ENCODE measurements at regions not wholly inside any gene's neighbourhood (a gene's known extent, or its start where the extent isn't known, plus 50 kb on each side); places are given as distances from the start of the nearest gene placed in this dataset.

DNA sequence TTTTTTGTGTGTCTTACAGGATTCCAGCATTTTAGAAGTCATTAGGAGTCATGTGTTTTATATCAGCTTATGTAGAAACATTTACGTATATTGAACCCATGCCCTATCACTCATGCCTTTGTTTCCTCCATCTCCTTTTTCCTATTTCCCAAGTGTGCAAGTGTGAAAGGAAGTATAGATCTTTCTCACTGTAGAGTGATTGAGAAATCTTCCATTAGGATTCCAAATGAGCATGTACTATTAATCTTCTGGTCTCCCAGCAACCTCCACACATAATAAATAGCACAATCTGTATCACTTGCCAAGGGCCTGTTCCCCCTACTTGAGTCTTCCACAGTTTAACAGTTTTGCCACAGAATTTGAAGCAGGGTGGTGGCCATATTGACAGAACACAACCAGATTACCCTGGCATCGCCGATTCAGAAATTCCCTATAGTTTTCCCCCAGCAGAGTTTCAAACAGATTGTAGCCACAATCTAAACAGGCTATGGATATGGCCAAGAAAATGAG lies 1052.8 kb downstream of the TTLL7 start:
- no peaks in the 10 kb centered on the region for H3K9me3 ChIP-seq (ENCODE audit: low read depth, low read length)
- DNase-seq (ENCODE audit: low read depth, low spot score): no peak
- H3K27ac ChIP-seq: no peak overlapping the region

DNA sequence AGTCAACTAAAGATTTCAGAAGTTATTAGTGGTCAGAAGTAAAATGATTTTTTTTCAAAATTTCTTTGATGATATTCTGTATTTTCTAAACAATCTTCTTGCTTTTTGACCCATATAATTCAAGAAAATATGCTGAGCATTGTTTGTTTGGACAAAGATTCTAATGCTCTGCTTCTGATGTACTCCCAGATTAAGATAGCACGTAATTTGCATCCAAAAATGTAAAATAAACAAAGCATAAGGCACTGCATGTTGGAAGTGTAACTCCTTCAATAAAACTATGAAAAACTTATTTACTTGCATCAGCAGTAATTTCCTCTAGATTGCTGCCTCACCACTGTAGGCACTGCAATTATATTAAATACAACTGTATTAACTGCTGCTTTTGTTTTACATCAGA lies 1054.1 kb downstream of the TTLL7 start:
- no peaks in the 10 kb centered on the region for H3K9me3 ChIP-seq (ENCODE audit: low read depth, low read length)
- H3K9ac ChIP-seq (ENCODE audit: insufficient read length): no peak overlapping the region
- no peak overlapping the region for H3K4me3 ChIP-seq
- H3K36me3 ChIP-seq (ENCODE audit: insufficient read depth, low read length): no peaks in the 10 kb centered on the region
- DNase-seq (ENCODE audit: low read depth, low spot score): no peak
- H3K27ac ChIP-seq: no peak overlapping the region
- TF ChIP-seq EZH2 (IDR thresholded peaks at IDR 0.05) (no peak), POLR2AphosphoS5 (IDR thresholded peaks at IDR 0.05; ENCODE audit: borderline replicate concordance, low read depth, low read length) (no peak), FOXP2 (optimal IDR thresholded peaks at IDR 0.05; ENCODE audit: control extremely low read depth, extremely low read length, insufficient read depth) (no peak)

More for the DNA sequence above, 1052.8 kb downstream of the TTLL7 start:
- Histone ChIP-seq H3K9ac (ENCODE audit: insufficient read length) (no peak overlapping the region), H3K4me3 (no peak overlapping the region), H3K36me3 (ENCODE audit: insufficient read depth, low read length) (no peaks in the 10 kb centered on the region)
- TF ChIP-seq FOXP2 (optimal IDR thresholded peaks at IDR 0.05; ENCODE audit: control extremely low read depth, extremely low read length, insufficient read depth): no peak
- TF ChIP-seq POLR2AphosphoS5 (IDR thresholded peaks at IDR 0.05; ENCODE audit: borderline replicate concordance, low read depth, low read length): no peak
- no peak for TF ChIP-seq EZH2 (IDR thresholded peaks at IDR 0.05)

GRCh38 chr1:82934074-82934473 lies 1064.9 kb downstream of the TTLL7 start:
- no peak overlapping the region for H3K27ac ChIP-seq
- H3K9me3 ChIP-seq (ENCODE audit: low read depth, low read length): no peaks in the 10 kb centered on the region
- no peaks in the 10 kb centered on the region for H3K36me3 ChIP-seq (ENCODE audit: insufficient read depth, low read length)
- H3K4me3 ChIP-seq: no peak overlapping the region
- no peak for TF ChIP-seq POLR2AphosphoS5 (IDR thresholded peaks at IDR 0.05; ENCODE audit: borderline replicate concordance, low read depth, low read length)
- no peak for TF ChIP-seq EZH2 (IDR thresholded peaks at IDR 0.05)
- no peak for TF ChIP-seq FOXP2 (optimal IDR thresholded peaks at IDR 0.05; ENCODE audit: control extremely low read depth, extremely low read length, insufficient read depth)
- H3K9ac ChIP-seq (ENCODE audit: insufficient read length): no peak overlapping the region
- DNase-seq (ENCODE audit: low read depth, low spot score): no peak

GRCh38 chr1:82932727-82933126 lies 1066.2 kb downstream of the TTLL7 start:
- no peak for DNase-seq (ENCODE audit: low read depth, low spot score)
- H3K9ac ChIP-seq (ENCODE audit: insufficient read length): no peak overlapping the region
- no peak overlapping the region for H3K4me3 ChIP-seq

GRCh38 chr1:82932207-82932606 lies 1066.7 kb downstream of the TTLL7 start:
- Histone ChIP-seq H3K9ac (ENCODE audit: insufficient read length) (no peak overlapping the region), H3K9me3 (ENCODE audit: low read depth, low read length) (no peaks in the 10 kb centered on the region), H3K27ac (no peak overlapping the region), H3K4me3 (no peak overlapping the region), H3K36me3 (ENCODE audit: insufficient read depth, low read length) (no peaks in the 10 kb centered on the region)
- DNase-seq (ENCODE audit: low read depth, low spot score): no peak
- no peak for TF ChIP-seq FOXP2 (optimal IDR thresholded peaks at IDR 0.05; ENCODE audit: control extremely low read depth, extremely low read length, insufficient read depth)
- no peak for TF ChIP-seq EZH2 (IDR thresholded peaks at IDR 0.05)
- TF ChIP-seq POLR2AphosphoS5 (IDR thresholded peaks at IDR 0.05; ENCODE audit: borderline replicate concordance, low read depth, low read length): no peak

More at GRCh38 chr1:82932727-82933126, 1066.2 kb downstream of the TTLL7 start:
- Histone ChIP-seq H3K9me3 (ENCODE audit: low read depth, low read length) (no peaks in the 10 kb centered on the region), H3K27ac (no peak overlapping the region), H3K36me3 (ENCODE audit: insufficient read depth, low read length) (no peaks in the 10 kb centered on the region)
- TF ChIP-seq EZH2 (IDR thresholded peaks at IDR 0.05) (no peak), FOXP2 (optimal IDR thresholded peaks at IDR 0.05; ENCODE audit: control extremely low read depth, extremely low read length, insufficient read depth) (no peak)

DNA sequence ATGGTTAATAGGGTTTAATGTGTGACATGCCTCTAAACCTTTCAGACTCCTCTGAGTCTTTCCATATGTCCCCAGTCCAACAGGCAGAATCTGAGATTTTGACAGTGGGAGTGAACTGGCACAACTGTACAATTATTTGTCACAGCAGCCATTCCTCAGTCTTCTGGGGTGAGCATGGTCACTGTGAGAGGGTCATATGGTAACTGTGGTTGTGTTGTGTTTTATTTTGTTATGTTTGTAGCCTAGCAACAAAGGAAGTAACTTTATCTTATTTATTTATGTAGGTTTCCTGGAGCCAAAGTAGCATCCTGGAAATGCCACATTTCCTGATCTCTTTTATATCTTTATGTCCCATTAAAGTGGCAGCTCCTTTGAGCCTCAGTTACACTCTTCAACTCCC lies 1067.9 kb downstream of the TTLL7 start:
- no peaks in the 10 kb centered on the region for H3K9me3 ChIP-seq (ENCODE audit: low read depth, low read length)
- H3K27ac ChIP-seq: no peak overlapping the region
- TF ChIP-seq FOXP2 (optimal IDR thresholded peaks at IDR 0.05; ENCODE audit: control extremely low read depth, extremely low read length, insufficient read depth) (no peak), POLR2AphosphoS5 (IDR thresholded peaks at IDR 0.05; ENCODE audit: borderline replicate concordance, low read depth, low read length) (no peak), EZH2 (IDR thresholded peaks at IDR 0.05) (no peak)
- no peak overlapping the region for H3K4me3 ChIP-seq
- DNase-seq (ENCODE audit: low read depth, low spot score): no peak
- no peaks in the 10 kb centered on the region for H3K36me3 ChIP-seq (ENCODE audit: insufficient read depth, low read length)
- no peak overlapping the region for H3K9ac ChIP-seq (ENCODE audit: insufficient read length)

- no peak overlapping the region for H3K27ac ChIP-seq
- no peaks in the 10 kb centered on the region for H3K36me3 ChIP-seq (ENCODE audit: insufficient read depth, low read length)
- TF ChIP-seq EZH2 (IDR thresholded peaks at IDR 0.05): no peak
- TF ChIP-seq FOXP2 (optimal IDR thresholded peaks at IDR 0.05; ENCODE audit: control extremely low read depth, extremely low read length, insufficient read depth): no peak
- TF ChIP-seq POLR2AphosphoS5 (IDR thresholded peaks at IDR 0.05; ENCODE audit: borderline replicate concordance, low read depth, low read length): no peak
- no peak overlapping the region for H3K9ac ChIP-seq (ENCODE audit: insufficient read length)
- no peak for DNase-seq (ENCODE audit: low read depth, low spot score)
- no peaks in the 10 kb centered on the region for H3K9me3 ChIP-seq (ENCODE audit: low read depth, low read length)
- no peak overlapping the region for H3K4me3 ChIP-seq
Observed at GRCh38 chr1:82927753-82928152, 1071.2 kb downstream of the TTLL7 start.

DNA sequence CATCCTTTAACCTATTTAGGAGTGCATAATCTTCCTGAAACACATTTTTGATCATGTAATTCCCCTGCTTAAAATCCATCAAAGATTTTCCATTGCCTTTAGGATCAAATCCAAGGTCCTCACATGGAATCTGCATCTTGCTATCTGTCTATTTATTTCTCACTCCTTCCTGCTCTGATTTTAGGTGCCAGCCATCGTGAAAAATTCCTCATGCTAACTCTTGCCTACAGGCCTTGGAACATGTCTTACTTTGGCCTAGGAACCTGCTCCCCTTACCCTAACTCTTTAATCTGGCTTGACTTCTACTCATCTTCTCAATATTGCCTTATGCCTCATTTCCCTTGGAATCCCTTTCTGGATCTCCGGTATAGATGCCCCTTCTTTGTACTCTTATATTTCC lies 1074.3 kb downstream of the TTLL7 start:
- TF ChIP-seq POLR2AphosphoS5 (IDR thresholded peaks at IDR 0.05; ENCODE audit: borderline replicate concordance, low read depth, low read length) (no peak), FOXP2 (optimal IDR thresholded peaks at IDR 0.05; ENCODE audit: control extremely low read depth, extremely low read length, insufficient read depth) (no peak), EZH2 (IDR thresholded peaks at IDR 0.05) (no peak)
- H3K9me3 ChIP-seq (ENCODE audit: low read depth, low read length): no peaks in the 10 kb centered on the region

GRCh38 chr1:82923931-82924330 lies 1075.0 kb downstream of the TTLL7 start:
- Histone ChIP-seq H3K9ac (ENCODE audit: insufficient read length) (no peak overlapping the region), H3K27ac (no peak overlapping the region), H3K9me3 (ENCODE audit: low read depth, low read length) (no peaks in the 10 kb centered on the region), H3K36me3 (ENCODE audit: insufficient read depth, low read length) (no peaks in the 10 kb centered on the region), H3K4me3 (no peak overlapping the region)
- no peak for DNase-seq (ENCODE audit: low read depth, low spot score)
- TF ChIP-seq EZH2 (IDR thresholded peaks at IDR 0.05) (no peak), POLR2AphosphoS5 (IDR thresholded peaks at IDR 0.05; ENCODE audit: borderline replicate concordance, low read depth, low read length) (no peak), FOXP2 (optimal IDR thresholded peaks at IDR 0.05; ENCODE audit: control extremely low read depth, extremely low read length, insufficient read depth) (no peak)

More for the DNA sequence above, 1074.3 kb downstream of the TTLL7 start:
- Histone ChIP-seq H3K4me3 (no peak overlapping the region), H3K27ac (no peak overlapping the region), H3K36me3 (ENCODE audit: insufficient read depth, low read length) (no peaks in the 10 kb centered on the region), H3K9ac (ENCODE audit: insufficient read length) (no peak overlapping the region)
- DNase-seq (ENCODE audit: low read depth, low spot score): no peak

All from SK-N-MC (cell line).